Esophagus muscularis mucosa (tissue), 4 donors: ENCODE measurements at regions not wholly inside any gene's neighbourhood (a gene's known extent, or its start where the extent isn't known, plus 50 kb on each side); places are given as distances from the start of the nearest gene placed in this dataset.

ENCODE experiments used
- DNase-seq: peaks from one replicate; pipeline ENCODE4 v3.0.0-alpha.2; 2017; ENCODE audit errors: extremely low spot score
- H3K27ac ChIP-seq, 4 donors: fragments of 200-600 bp; sonication (generic); replicated peaks in 1 of 4; 1 replicate in 3 of 4; 2 replicates in 1 of 4; pipeline ENCODE4 v1.5.1; 2016 to 2019; ENCODE audit warnings: mild to moderate bottlenecking in 1 of 4
- H3K27me3 ChIP-seq, 4 donors: fragments of 200-600 bp; sonication (generic); one replicate each; pipeline versions ENCODE4 v1.5.1 to v1.6.0; 2016 to 2019
- H3K36me3 ChIP-seq, 4 donors: fragments of 200-600 bp; sonication (generic); one replicate each; pipeline ENCODE4 v1.5.1; 2016 to 2019
- H3K4me1 ChIP-seq, 4 donors: fragments of 200-600 bp; sonication (generic); one replicate each; pipeline ENCODE4 v1.5.1; 2016 to 2019
- H3K4me3 ChIP-seq, 4 donors: fragments of 200-600 bp; sonication (generic); 1 replicate in 2 of 4; 2 replicates in 2 of 4; pipeline ENCODE4 v1.5.1; 2016 to 2019; ENCODE audit warnings: mild to moderate bottlenecking in 4 of 4, moderate library complexity in 1 of 4
- H3K9me3 ChIP-seq, 4 donors: fragments of 200-600 bp; sonication (generic); 1 replicate in 3 of 4; 2 replicates in 1 of 4; pipeline ENCODE4 v1.5.1; 2016 to 2019
- CTCF ChIP-seq, 3 experiments: fragments of 200-600 bp in 2 of 3; fragments of 450-650 bp in 1 of 3; sonication (generic) in 2 of 3; IDR thresholded peaks; one replicate each; pipeline ENCODE4 v1.5.1; 2017 to 2019; ENCODE audit warnings: antibody characterized with exemption in 3 of 3, mild to moderate bottlenecking in 2 of 3, moderate library complexity in 1 of 3
- EP300 ChIP-seq: sonication (generic); formaldehyde crosslinking; IDR thresholded peaks from one replicate; pipeline ENCODE4 v1.6.1; 2017; ENCODE audit warnings: antibody characterized with exemption
- POLR2A ChIP-seq: fragments of 450-650 bp; IDR thresholded peaks from one replicate; pipeline ENCODE4 v1.6.1; 2017; ENCODE audit warnings: antibody characterized with exemption, moderate library complexity, mild to moderate bottlenecking, low read depth
- POLR2AphosphoS5 ChIP-seq, 2 donors: sonication (generic); formaldehyde crosslinking; IDR thresholded peaks; one replicate each; pipeline ENCODE4 v1.6.1; 2017; ENCODE audit warnings: antibody characterized with exemption in 2 of 2
- WGBS: methylation state at CpG from one replicate; pipeline ENCODE4 v1.1.5; 2018; 5-methylcytosine and 5-hydroxymethylcytosine counted together
- intact Hi-C: fragments of 100-400 bp; cut with DNase I; formaldehyde crosslinking; loops from one replicate; pipeline ENCODE4 v1.15.1; 2023

- no peaks in the 10 kb centered on the region for H3K27me3 ChIP-seq
- no peaks in the 10 kb centered on the region for H3K36me3 ChIP-seq
- peaks cover 0 to 6% (median 4%) of the 10 kb centered on the region in 4 donors for H3K4me1 ChIP-seq
- no peak for DNase-seq
- 85% methylated on average over 7 of the region's 7 CpGs for WGBS
- H3K9me3 ChIP-seq: no peaks in the 10 kb centered on the region
- no peak for TF ChIP-seq POLR2AphosphoS5 (IDR thresholded peaks at IDR 0.05)
- no peak for TF ChIP-seq EP300
- no peak for TF ChIP-seq POLR2A
- no peak for TF ChIP-seq CTCF (IDR thresholded peaks at IDR 0.05)
- no peak overlapping the region for H3K4me3 ChIP-seq
- H3K27ac ChIP-seq: no peak overlapping the region
- intact Hi-C loops: no loop called here
These were observed 259.0 kb downstream of the LOXHD1 start for GRCh38 chr18:46398005-46398404.

- H3K4me3 ChIP-seq: no peak overlapping the region
- H3K4me1 ChIP-seq: peaks cover 0 to 7% (median 5%) of the 10 kb centered on the region in 4 donors
- 91% methylated on average over 9 of the region's 9 CpGs for WGBS
These were observed 258.4 kb downstream of the LOXHD1 start for GRCh38 chr18:46398625-46399024.

GRCh38 chr18:46399303-46399702 lies 257.7 kb downstream of the LOXHD1 start:
- no peak for TF ChIP-seq CTCF (IDR thresholded peaks at IDR 0.05)
- no peak for TF ChIP-seq POLR2A
- no peak for TF ChIP-seq EP300
- no peak for TF ChIP-seq POLR2AphosphoS5 (IDR thresholded peaks at IDR 0.05)
- DNase-seq: no peak
- Histone ChIP-seq H3K4me3 (no peak overlapping the region), H3K27me3 (no peaks in the 10 kb centered on the region), H3K9me3 (no peaks in the 10 kb centered on the region), H3K36me3 (no peaks in the 10 kb centered on the region), H3K4me1 (peaks cover 0 to 7% (median 5%) of the 10 kb centered on the region in 4 donors), H3K27ac (no peak overlapping the region)
- WGBS: 93% methylated on average over 9 of the region's 11 CpGs
- intact Hi-C loops: no loop called here

More at GRCh38 chr18:46398625-46399024, 258.4 kb downstream of the LOXHD1 start:
- intact Hi-C loops: no loop called here
- TF ChIP-seq CTCF (IDR thresholded peaks at IDR 0.05) (no peak), POLR2AphosphoS5 (IDR thresholded peaks at IDR 0.05) (no peak), EP300 (no peak), POLR2A (no peak)
- DNase-seq: no peak
- Histone ChIP-seq H3K27ac (no peak overlapping the region), H3K27me3 (no peaks in the 10 kb centered on the region), H3K9me3 (no peaks in the 10 kb centered on the region), H3K36me3 (no peaks in the 10 kb centered on the region)

GRCh38 chr18:46400449-46400848 lies 256.6 kb downstream of the LOXHD1 start:
- 92% methylated on average over 7 of the region's 8 CpGs for WGBS

More at GRCh38 chr18:46400449-46400848, 256.6 kb downstream of the LOXHD1 start:
- peaks cover 0 to 7% (median 5%) of the 10 kb centered on the region in 4 donors for H3K4me1 ChIP-seq
- no peak overlapping the region for H3K4me3 ChIP-seq
- H3K36me3 ChIP-seq: no peaks in the 10 kb centered on the region
- H3K27ac ChIP-seq: no peak overlapping the region
- H3K9me3 ChIP-seq: no peaks in the 10 kb centered on the region
- TF ChIP-seq CTCF (IDR thresholded peaks at IDR 0.05) (no peak), POLR2AphosphoS5 (IDR thresholded peaks at IDR 0.05) (no peak), EP300 (no peak), POLR2A (no peak)
- DNase-seq: no peak
- no peaks in the 10 kb centered on the region for H3K27me3 ChIP-seq
- intact Hi-C loops: no loop called here
